T47D (cell line): ENCODE measurements at regions not wholly inside any gene's neighbourhood (a gene's known extent, or its start where the extent isn't known, plus 50 kb on each side); places are given as distances from the start of the nearest gene placed in this dataset.

Experiments
- DNase-seq, 2 experiments: peaks; one replicate each; pipeline versions ENCODE4 v3.0.0 to v3.0.0-alpha.2; 2011 to 2012; ENCODE audit warnings: low read depth in 1 of 2, low spot score in 1 of 2
- JUND ChIP-seq: IDR thresholded peaks from 2 replicates; pipeline ENCODE4 v1.6.1; 2012; ENCODE audit warnings: low read depth
- in situ Hi-C: cut with HindIII; loops from 2 replicates; pipeline ENCODE4 v1.10.0; 2016; ENCODE audit warnings: low sequenced_read_pairs, low pct_unique_long_range_greater_than_20kb

- TF ChIP-seq JUND: no peak
- in situ Hi-C loops: no loop called here
- peak in 1 of 2 experiments; percentile 19 for DNase-seq
Observed at GRCh38 chrX:110420771-110421499, 62.3 kb downstream of the RTL9 start.

GRCh38 chrX:110421500-110422455 is 63.1 kb downstream of the RTL9 start:
- in situ Hi-C loops: no loop called here
- no peak for TF ChIP-seq JUND
- DNase-seq: peak in 1 of 2 experiments; percentile 19

GRCh38 chrX:110425222-110426154 is 66.8 kb downstream of the RTL9 start:
- no peak for DNase-seq
- in situ Hi-C loops: no loop called here
- no peak for TF ChIP-seq JUND

GRCh38 chrX:110426155-110426504 is 67.5 kb downstream of the RTL9 start:
- in situ Hi-C loops: no loop called here
- TF ChIP-seq JUND: no peak
- no peak for DNase-seq

- in situ Hi-C loops: no loop called here
- TF ChIP-seq JUND: no peak
- DNase-seq: no peak
Observed at GRCh38 chrX:110427076-110427475, 68.4 kb downstream of the RTL9 start.

GRCh38 chrX:110428144-110428543 is 69.5 kb downstream of the RTL9 start:
- no peak for DNase-seq
- in situ Hi-C loops: no loop called here
- no peak for TF ChIP-seq JUND

- in situ Hi-C loops: no loop called here
Observed at GRCh38 chrX:110430293-110431076, 71.8 kb downstream of the RTL9 start.

GRCh38 chrX:110432091-110432905 is 73.7 kb downstream of the RTL9 start:
- TF ChIP-seq JUND: no peak
- in situ Hi-C loops: no loop called here
- no peak for DNase-seq

More at GRCh38 chrX:110430293-110431076, 71.8 kb downstream of the RTL9 start:
- no peak for TF ChIP-seq JUND
- no peak for DNase-seq

- DNase-seq: no peak
- no peak for TF ChIP-seq JUND
- in situ Hi-C loops: no loop called here
Observed at GRCh38 chrX:110432906-110433215, 74.2 kb downstream of the RTL9 start.

- no peak for DNase-seq
- no peak for TF ChIP-seq JUND
- in situ Hi-C loops: no loop called here
Observed at GRCh38 chrX:110435196-110435595, 76.5 kb downstream of the RTL9 start.

GRCh38 chrX:110436523-110436922 is 77.9 kb downstream of the RTL9 start:
- in situ Hi-C loops: no loop called here
- no peak for TF ChIP-seq JUND
- DNase-seq: no peak
